RWPE1 (cell line): ENCODE measurements at regions not wholly inside any gene's neighbourhood (a gene's known extent, or its start where the extent isn't known, plus 50 kb on each side); places are given as distances from the start of the nearest gene placed in this dataset.

ENCODE experiments used
- CTCF ChIA-PET: fragments of 350-600 bp; sonication (Branson Sonifier 250); formaldehyde crosslinking; extraction: SDS; loops from one replicate; lab custom pipeline; 2021; lab: Yijun Ruan, JAX
- POLR2A ChIA-PET: fragments of 400-600 bp; formaldehyde crosslinking; extraction: SDS; loops from one replicate; lab custom pipeline; 2020; ENCODE audit warnings: antibody characterized with exemption; ENCODE audit not compliant: low non-redundant PET; lab: Yijun Ruan, JAX
- DNase-seq: peaks from one replicate; pipeline ENCODE4 v3.0.0; 2012; ENCODE audit warnings: low spot score
- H3K27ac ChIP-seq: fragments of 450-650 bp; 2 replicates; pipeline ENCODE4 v1.5.1; 2017
- CTCF ChIP-seq: fragments of 450-650 bp; conservative IDR thresholded peaks from 2 replicates; pipeline ENCODE4 v1.5.1; 2017; ENCODE audit warnings: low read depth, mild to moderate bottlenecking

- ChIA-PET POLR2A (no interaction called here), CTCF (interaction anchor here (0.6 kb wide), 1 partner anchor 363 kb away, joined by 3 read pairs; no protein-coding TSS in a partner anchor)
- H3K27ac ChIP-seq, result no peak overlapping the region
- no peak for DNase-seq
- no peak for TF ChIP-seq CTCF
Observed at GRCh38 chr4:22072726-22073125, 124.2 kb upstream of the KCNIP4 start.

GRCh38 chr4:22072240-22072639 lies 123.7 kb upstream of the KCNIP4 start:
- TF ChIP-seq CTCF, result no peak
- CTCF ChIA-PET, result no interaction called here

GRCh38 chr4:22071749-22072148 lies 123.2 kb upstream of the KCNIP4 start:
- POLR2A ChIA-PET, result interaction anchor here (0.6 kb wide), 1 partner anchor 1602 kb away, joined by 3 read pairs; no protein-coding TSS in a partner anchor
- no peak for TF ChIP-seq CTCF
- peak; percentile 55 for DNase-seq
- CTCF ChIA-PET, result no interaction called here
- H3K27ac ChIP-seq, result no peak overlapping the region

More at GRCh38 chr4:22072240-22072639, 123.7 kb upstream of the KCNIP4 start:
- POLR2A ChIA-PET, result interaction anchor here (0.6 kb wide), 1 partner anchor 1603 kb away, joined by 3 read pairs; no protein-coding TSS in a partner anchor
- H3K27ac ChIP-seq, result no peak overlapping the region
- DNase-seq, result no peak

GRCh38 chr4:22070256-22070655 lies 121.7 kb upstream of the KCNIP4 start:
- H3K27ac ChIP-seq, result no peak overlapping the region
- ChIA-PET POLR2A (no interaction called here), CTCF (interaction anchor here (0.5 to 0.6 kb wide), 2 partner anchors 33 to 99 kb away, joined by 3 to 5 read pairs; no protein-coding TSS in a partner anchor)
- no peak for DNase-seq
- TF ChIP-seq CTCF, result no peak

- no peak overlapping the region for H3K27ac ChIP-seq
- TF ChIP-seq CTCF, result no peak
- no peak for DNase-seq
- ChIA-PET POLR2A (no interaction called here), CTCF (no interaction called here)
Observed at GRCh38 chr4:22063613-22064012, 115.0 kb upstream of the KCNIP4 start.

- no peak for DNase-seq
- H3K27ac ChIP-seq, result no peak overlapping the region
- ChIA-PET POLR2A (no interaction called here), CTCF (interaction anchor here (0.5 to 0.6 kb wide), 2 partner anchors 49 to 311 kb away, joined by 3 read pairs; no protein-coding TSS in a partner anchor)
- TF ChIP-seq CTCF, result no peak
Observed at GRCh38 chr4:22062676-22063075, 114.1 kb upstream of the KCNIP4 start.

GRCh38 chr4:22055954-22056353 lies 107.4 kb upstream of the KCNIP4 start:
- no peak overlapping the region for H3K27ac ChIP-seq
- no peak for DNase-seq
- TF ChIP-seq CTCF, result no peak
- ChIA-PET POLR2A (no interaction called here), CTCF (no interaction called here)
